IMR-90 (cell line): ENCODE measurements at regions not wholly inside any gene's neighbourhood (a gene's known extent, or its start where the extent isn't known, plus 50 kb on each side); places are given as distances from the start of the nearest gene placed in this dataset.

Experiments
- ATAC-seq: fragments of 200-7000 bp; cut with Tn5 transposase; 2 replicates; pipeline ENCODE4 v1.9.1; 2020; ENCODE audit warnings: low read depth, mild to moderate bottlenecking, moderate library complexity
- BruUV-seq: library from RNA; stranded (reverse); fragments of 400-500 nt; replicated peaks from 2 replicates; lab custom pipeline; 2021; lab: Mats Ljungman, UMichigan
- CTCF ChIA-PET: fragments of 300-600 bp; formaldehyde crosslinking; extraction: SDS; loops from one replicate; lab custom pipeline; 2021; ENCODE audit warnings: antibody characterized with exemption; lab: Yijun Ruan, JAX
- POLR2A ChIA-PET: fragments of 300-600 bp; sonication (Branson Sonifier 250); formaldehyde crosslinking; loops from one replicate; lab custom pipeline; 2022; ENCODE audit warnings: antibody characterized with exemption; ENCODE audit not compliant: unreplicated experiment; lab: Charles Lee
- DNase-seq: peaks from one replicate; pipeline ENCODE4 v3.0.0; 2013
- H2AFZ ChIP-seq: replicated peaks from 2 replicates; pipeline ENCODE3; 2013; ENCODE audit warnings: low read length, mild to moderate bottlenecking; ENCODE audit not compliant: poor library complexity
- H2AK5ac ChIP-seq: 2 replicates; pipeline ENCODE4 v1.6.1; 2013; ENCODE audit warnings: low read depth, low read length, inconsistent platforms
- H2AK9ac ChIP-seq: replicated peaks from 2 replicates; pipeline ENCODE3; 2013; ENCODE audit warnings: mild to moderate bottlenecking, low read depth, low read length, moderate library complexity; ENCODE audit not compliant: poor library complexity
- H2BK120ac ChIP-seq: 2 replicates; pipeline ENCODE4 v1.6.1; 2013; ENCODE audit warnings: low read depth, low read length, inconsistent platforms
- H2BK15ac ChIP-seq: 3 replicates; pipeline ENCODE4 v1.6.1; 2013; ENCODE audit warnings: low read depth, low read length, inconsistent platforms
- H2BK20ac ChIP-seq: 2 replicates; pipeline ENCODE4 v1.6.1; 2013; ENCODE audit warnings: low read depth, mild to moderate bottlenecking, inconsistent platforms, low read length, moderate library complexity
- H2BK5ac ChIP-seq: 2 replicates; pipeline ENCODE4 v1.6.1; 2013; ENCODE audit warnings: mild to moderate bottlenecking, low read depth, low read length, inconsistent platforms; ENCODE audit not compliant: poor library complexity, severe bottlenecking
- H3K14ac ChIP-seq: replicated peaks from 2 replicates; pipeline ENCODE4 v1.6.1; 2013; ENCODE audit warnings: low read depth, low read length, inconsistent platforms
- H3K18ac ChIP-seq: 2 replicates; pipeline ENCODE4 v1.6.1; 2013; ENCODE audit warnings: low read depth, low read length, control low read depth
- H3K23ac ChIP-seq: 2 replicates; pipeline ENCODE4 v1.6.1; 2013; ENCODE audit warnings: low read depth, low read length, inconsistent platforms
- H3K27ac ChIP-seq: 2 replicates; pipeline ENCODE4 v1.5.1; 2013; ENCODE audit warnings: mild to moderate bottlenecking, control low read depth, low read length; ENCODE audit not compliant: insufficient read depth
- H3K27me3 ChIP-seq: 2 replicates; pipeline ENCODE4 v1.6.1; 2013; ENCODE audit warnings: low read length; ENCODE audit not compliant: control insufficient read depth, insufficient read depth
- H3K36me3 ChIP-seq: 2 replicates; pipeline ENCODE4 v1.6.1; 2013; ENCODE audit warnings: low read length, mixed read lengths; ENCODE audit not compliant: control insufficient read depth, insufficient read depth
- H3K4ac ChIP-seq: 2 replicates; pipeline ENCODE4 v1.6.1; 2013; ENCODE audit warnings: low read depth, low read length, inconsistent platforms
- H3K4me1 ChIP-seq: 2 replicates; pipeline ENCODE4 v1.6.1; 2013; ENCODE audit warnings: low read length, mixed read lengths; ENCODE audit not compliant: control insufficient read depth, insufficient read depth
- H3K4me2 ChIP-seq: 2 replicates; pipeline ENCODE4 v1.6.1; 2013; ENCODE audit warnings: low read depth, mild to moderate bottlenecking, control low read depth, low read length, moderate library complexity
- H3K4me3 ChIP-seq: 2 replicates; pipeline ENCODE4 v1.5.1; 2013; ENCODE audit warnings: low read depth, mild to moderate bottlenecking, control low read depth, low read length, moderate library complexity; ENCODE audit not compliant: insufficient read depth
- H3K56ac ChIP-seq: 2 replicates; pipeline ENCODE4 v1.6.1; 2013; ENCODE audit warnings: low read length, inconsistent platforms; ENCODE audit not compliant: insufficient read depth; ENCODE audit errors: extremely low read depth
- H3K79me1 ChIP-seq, 2 experiments: 2 replicates each; pipeline ENCODE4 v1.6.1; 2013; ENCODE audit warnings: low read length in 2 of 2, inconsistent platforms in 1 of 2, low read depth in 1 of 2
- H3K9ac ChIP-seq: 2 replicates; pipeline ENCODE4 v1.6.1; 2013; ENCODE audit warnings: low read depth, low read length, control low read depth
- H3K9me1 ChIP-seq: 2 replicates; pipeline ENCODE4 v1.6.1; 2013; ENCODE audit warnings: low read length, inconsistent platforms; ENCODE audit not compliant: insufficient read depth
- H3K9me3 ChIP-seq: 2 replicates; pipeline ENCODE4 v1.6.1; 2013; ENCODE audit warnings: low read length; ENCODE audit not compliant: control insufficient read depth, insufficient read depth
- H4K20me1 ChIP-seq: 2 replicates; pipeline ENCODE4 v1.6.1; 2013; ENCODE audit warnings: low read length, inconsistent platforms; ENCODE audit not compliant: insufficient read depth
- H4K5ac ChIP-seq: 2 replicates; pipeline ENCODE4 v1.6.1; 2013; ENCODE audit warnings: mild to moderate bottlenecking, low read depth, low read length, control low read depth
- H4K8ac ChIP-seq, 2 experiments: 2 replicates each; pipeline ENCODE4 v1.6.1; 2013; ENCODE audit warnings: low read depth in 2 of 2, low read length in 2 of 2, control low read depth in 1 of 2, inconsistent platforms in 1 of 2
- H4K91ac ChIP-seq: 2 replicates; pipeline ENCODE4 v1.6.1; 2013; ENCODE audit warnings: low read depth, low read length, inconsistent platforms; ENCODE audit not compliant: insufficient read depth
- RFX5 ChIP-seq: IDR thresholded peaks from 2 replicates; pipeline ENCODE4 v1.8.0; 2012; ENCODE audit warnings: low read depth, mild to moderate bottlenecking, low read length, moderate library complexity
- WGBS, 2 experiments: methylation state at CpG; one replicate each; pipeline versions ENCODE4 v1.1.5 to v1.1.7; 2013; ENCODE audit warnings: missing lambda C conversion rate in 2 of 2; ENCODE audit not compliant: insufficient read length in 1 of 2; ENCODE audit errors: extremely low coverage in 2 of 2; 5-methylcytosine and 5-hydroxymethylcytosine counted together
- dilution Hi-C: fragments of 300-500 bp; cut with HindIII; formaldehyde crosslinking; loops from one replicate; pipeline ENCODE4 v1.14.3; 2018; ENCODE audit warnings: low sequenced_read_pairs; ENCODE audit not compliant: unreplicated experiment
- in situ Hi-C: fragments of 300-500 bp; cut with MboI; formaldehyde crosslinking; loops from 3 replicates; pipeline ENCODE4 v1.14.3; 2019; ENCODE audit warnings: low sequenced_read_pairs, inconsistent platforms, mixed read lengths
- intact Hi-C: fragments of 100-400 bp; cut with micrococcal nuclease; formaldehyde crosslinking; loops from 2 replicates; pipeline ENCODE4 v1.10.0; 2022

DNA sequence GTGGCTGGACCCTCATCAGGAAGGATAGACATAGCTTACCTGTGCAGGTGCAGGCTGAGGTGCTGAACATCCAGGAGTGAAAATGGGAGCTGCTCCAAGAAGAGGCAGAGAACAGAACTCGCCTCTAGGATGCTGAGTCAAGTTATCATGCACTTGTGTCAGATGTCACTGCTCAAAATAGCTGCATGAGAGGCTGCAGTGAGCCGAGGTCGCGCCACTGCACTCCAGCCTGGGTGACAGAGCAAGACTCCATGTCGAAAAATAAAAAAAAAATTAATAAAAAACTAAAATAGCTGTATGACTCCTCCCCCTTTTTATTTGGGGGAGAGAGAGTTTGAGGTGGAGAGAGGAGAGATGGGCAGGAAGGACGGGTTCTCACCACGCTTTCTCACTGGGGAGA, 148.8 kb downstream of the FOXL1 start:
- DNase-seq (no peak), ATAC-seq (no peak)
- Histone ChIP-seq H2AK5ac (no peak overlapping the region), H3K56ac (no peak overlapping the region), H2BK5ac (no peak overlapping the region), H3K23ac (no peak overlapping the region), H3K4me3 (no peak overlapping the region), H2AK9ac (no peak overlapping the region), H3K36me3 (no peaks in the 10 kb centered on the region), H3K9me3 (peaks cover 4% of the 10 kb centered on the region), H3K27me3 (peaks cover 63% of the 10 kb centered on the region), H4K8ac (no peak overlapping the region), H4K5ac (no peak overlapping the region), H3K4me1 (no peaks in the 10 kb centered on the region), H2BK120ac (no peak overlapping the region), H3K18ac (no peak overlapping the region), H3K4me2 (no peak overlapping the region), H4K20me1 (no peaks in the 10 kb centered on the region), H3K9ac (no peak overlapping the region), H2BK15ac (no peak overlapping the region), H2AFZ (no peak overlapping the region), H3K14ac (no peak overlapping the region), H3K79me1 (no peaks in the 10 kb centered on the region), H3K9me1 (no peaks in the 10 kb centered on the region; the same call in 1 of the 2 replicates), H3K4ac (no peak overlapping the region), H3K27ac (no peak overlapping the region), H4K91ac (no peak overlapping the region), H2BK20ac (no peak overlapping the region)
- CTCF ChIA-PET = no interaction called here
- in situ Hi-C loops (no loop called here), intact Hi-C loops (no loop called here), dilution Hi-C loops (no loop called here)
- TF ChIP-seq RFX5 = no peak
- no CpG with 5 or more reads among the region's 7 CpGs for WGBS, 2 experiments
- no TSS peak for BruUV-seq
- POLR2A ChIA-PET = no interaction called here
